CD4-positive, alpha-beta T cell treated with Interleukin-15 for 1 hour (primary cell): ENCODE measurements at regions not wholly inside any gene's neighbourhood (a gene's known extent, or its start where the extent isn't known, plus 50 kb on each side); places are given as distances from the start of the nearest gene placed in this dataset.

ENCODE experiments used
- DNase-seq: peaks from one replicate; pipeline ENCODE4 v3.0.0-alpha.2; 2020

- no peak for DNase-seq
These were observed 397.7 kb downstream of the RFPL4B start for GRCh38 chr6:112744827-112745226.

GRCh38 chr6:112745765-112746164 lies 398.6 kb downstream of the RFPL4B start:
- DNase-seq, result no peak

GRCh38 chr6:112749673-112750072 lies 402.5 kb downstream of the RFPL4B start:
- no peak for DNase-seq

GRCh38 chr6:112752305-112752704 lies 405.2 kb downstream of the RFPL4B start:
- no peak for DNase-seq

- DNase-seq, result no peak
These were observed 405.7 kb downstream of the RFPL4B start for GRCh38 chr6:112752791-112753190.

- DNase-seq, result no peak
These were observed 413.7 kb downstream of the RFPL4B start for GRCh38 chr6:112760831-112761230.

- no peak for DNase-seq
These were observed 414.6 kb downstream of the RFPL4B start for GRCh38 chr6:112761740-112762139.

GRCh38 chr6:112764377-112764776 lies 417.2 kb downstream of the RFPL4B start:
- no peak for DNase-seq

GRCh38 chr6:112770308-112770707 lies 423.2 kb downstream of the RFPL4B start:
- DNase-seq, result no peak

GRCh38 chr6:112773187-112773586 lies 426.1 kb downstream of the RFPL4B start:
- DNase-seq, result no peak

GRCh38 chr6:112774319-112774718 lies 427.2 kb downstream of the RFPL4B start:
- DNase-seq, result no peak

- peak; percentile 20 for DNase-seq
These were observed 433.5 kb downstream of the RFPL4B start for GRCh38 chr6:112780498-112781096.

GRCh38 chr6:112781241-112781640 lies 434.1 kb downstream of the RFPL4B start:
- DNase-seq, result no peak

- DNase-seq, result no peak
These were observed 438.3 kb downstream of the RFPL4B start for GRCh38 chr6:112785408-112785807.

GRCh38 chr6:112786801-112787200 lies 439.7 kb downstream of the RFPL4B start:
- no peak for DNase-seq

GRCh38 chr6:112787371-112787770 lies 440.2 kb downstream of the RFPL4B start:
- no peak for DNase-seq

GRCh38 chr6:112795316-112795715 lies 448.2 kb downstream of the RFPL4B start:
- DNase-seq, result no peak

GRCh38 chr6:112796712-112797111 lies 449.6 kb downstream of the RFPL4B start:
- DNase-seq, result no peak

- no peak for DNase-seq
These were observed 452.8 kb downstream of the RFPL4B start for GRCh38 chr6:112799889-112800288.

- DNase-seq, result no peak
These were observed 453.3 kb downstream of the RFPL4B start for GRCh38 chr6:112800439-112800838.

- no peak for DNase-seq
These were observed 453.8 kb downstream of the RFPL4B start for GRCh38 chr6:112800916-112801315.

GRCh38 chr6:112801468-112802080 lies 454.4 kb downstream of the RFPL4B start:
- DNase-seq, result no peak

GRCh38 chr6:112802144-112802543 lies 455.0 kb downstream of the RFPL4B start:
- no peak for DNase-seq

GRCh38 chr6:112804638-112805330 lies 457.7 kb downstream of the RFPL4B start:
- no peak for DNase-seq
